ENCODE measurements at regions not wholly inside any gene's neighbourhood (a gene's known extent, or its start where the extent isn't known, plus 50 kb on each side); places are given as distances from the start of the nearest gene placed in this dataset.

GRCh38 chr17:77675411-77675810, 283.1 kb upstream of the TNRC6C start:
- DNase-seq, result no peak
- Mint-ChIP-seq H3K27me3 (no peaks in the 10 kb centered on the region), H3K27ac (no peak overlapping the region), H3K9me3 (no peaks in the 10 kb centered on the region), H3K36me3 (peaks cover 6% of the 10 kb centered on the region), H3K4me1 (ENCODE audit: low read depth) (peaks cover 4% of the 10 kb centered on the region), H3K4me3 (no peak overlapping the region)
- POLR2A ChIA-PET, result no interaction called here
- CTCF ChIA-PET, result no interaction called here
- intact Hi-C loops (cut with micrococcal nuclease), result no loop called here

GRCh38 chr17:77675816-77676215, 282.7 kb upstream of the TNRC6C start:
- H3K36me3 Mint-ChIP-seq, result peaks cover 6% of the 10 kb centered on the region
- ChIA-PET CTCF (no interaction called here), POLR2A (no interaction called here)
- no peak for DNase-seq
- H3K27ac Mint-ChIP-seq, result no peak overlapping the region
- no peaks in the 10 kb centered on the region for H3K27me3 Mint-ChIP-seq
- H3K4me1 Mint-ChIP-seq (ENCODE audit: low read depth), result peaks cover 3% of the 10 kb centered on the region
- H3K4me3 Mint-ChIP-seq, result no peak overlapping the region
- intact Hi-C loops (cut with micrococcal nuclease), result no loop called here
- H3K9me3 Mint-ChIP-seq, result no peaks in the 10 kb centered on the region

- H3K9me3 Mint-ChIP-seq, result no peaks in the 10 kb centered on the region
- ChIA-PET POLR2A (no interaction called here), CTCF (no interaction called here)
- DNase-seq, result no peak
- intact Hi-C loops (cut with micrococcal nuclease), result no loop called here
- H3K4me1 Mint-ChIP-seq (ENCODE audit: low read depth), result no peaks in the 10 kb centered on the region
- H3K4me3 Mint-ChIP-seq, result no peak overlapping the region
- H3K36me3 Mint-ChIP-seq, result peaks cover 6% of the 10 kb centered on the region
- no peaks in the 10 kb centered on the region for H3K27me3 Mint-ChIP-seq
- H3K27ac Mint-ChIP-seq, result no peak overlapping the region
These were observed 282.3 kb upstream of the TNRC6C start for GRCh38 chr17:77676237-77676661.

GRCh38 chr17:77677211-77677610, 281.3 kb upstream of the TNRC6C start:
- Mint-ChIP-seq H3K27ac (no peak overlapping the region), H3K36me3 (peaks cover 6% of the 10 kb centered on the region), H3K4me3 (no peak overlapping the region), H3K4me1 (ENCODE audit: low read depth) (no peaks in the 10 kb centered on the region), H3K9me3 (no peaks in the 10 kb centered on the region), H3K27me3 (no peaks in the 10 kb centered on the region)
- no peak for DNase-seq
- ChIA-PET POLR2A (no interaction called here), CTCF (no interaction called here)
- intact Hi-C loops (cut with micrococcal nuclease), result no loop called here

- CTCF ChIA-PET, result no interaction called here
- Mint-ChIP-seq H3K27me3 (no peaks in the 10 kb centered on the region), H3K9me3 (no peaks in the 10 kb centered on the region), H3K4me1 (ENCODE audit: low read depth) (no peaks in the 10 kb centered on the region), H3K36me3 (peaks cover 6% of the 10 kb centered on the region), H3K27ac (no peak overlapping the region), H3K4me3 (no peak overlapping the region)
- intact Hi-C loops (cut with micrococcal nuclease), result no loop called here
- POLR2A ChIA-PET, result no interaction called here
- no peak for DNase-seq
These were observed 280.9 kb upstream of the TNRC6C start for GRCh38 chr17:77677630-77678029.

GRCh38 chr17:77679589-77679988, 278.9 kb upstream of the TNRC6C start:
- DNase-seq, result no peak
- H3K27me3 Mint-ChIP-seq, result no peaks in the 10 kb centered on the region
- POLR2A ChIA-PET, result no interaction called here
- CTCF ChIA-PET, result no interaction called here
- H3K4me1 Mint-ChIP-seq (ENCODE audit: low read depth), result no peaks in the 10 kb centered on the region
- intact Hi-C loops (cut with micrococcal nuclease), result no loop called here
- H3K9me3 Mint-ChIP-seq, result no peaks in the 10 kb centered on the region
- no peak overlapping the region for H3K4me3 Mint-ChIP-seq
- no peaks in the 10 kb centered on the region for H3K36me3 Mint-ChIP-seq
- H3K27ac Mint-ChIP-seq, result no peak overlapping the region

- Mint-ChIP-seq H3K27ac (no peak overlapping the region), H3K9me3 (no peaks in the 10 kb centered on the region), H3K36me3 (no peaks in the 10 kb centered on the region), H3K4me3 (no peak overlapping the region), H3K4me1 (ENCODE audit: low read depth) (no peaks in the 10 kb centered on the region), H3K27me3 (no peaks in the 10 kb centered on the region)
- intact Hi-C loops (cut with micrococcal nuclease), result no loop called here
- ChIA-PET CTCF (no interaction called here), POLR2A (no interaction called here)
- DNase-seq, result no peak
These were observed 276.6 kb upstream of the TNRC6C start for GRCh38 chr17:77681861-77682260.

GRCh38 chr17:77684803-77685798, 273.4 kb upstream of the TNRC6C start:
- CTCF ChIA-PET, result no interaction called here
- intact Hi-C loops (cut with micrococcal nuclease), result no loop called here
- Mint-ChIP-seq H3K9me3 (no peaks in the 10 kb centered on the region), H3K27ac (no peak overlapping the region), H3K27me3 (no peaks in the 10 kb centered on the region), H3K4me3 (no peak overlapping the region), H3K36me3 (no peaks in the 10 kb centered on the region), H3K4me1 (ENCODE audit: low read depth) (peaks cover under 1% of the 10 kb centered on the region)
- DNase-seq, result no peak
- POLR2A ChIA-PET, result no interaction called here

- ChIA-PET POLR2A (no interaction called here), CTCF (no interaction called here)
- peaks cover 9% of the 10 kb centered on the region for H3K4me1 Mint-ChIP-seq (ENCODE audit: low read depth)
- no peak for DNase-seq
- no peaks in the 10 kb centered on the region for H3K9me3 Mint-ChIP-seq
- no peaks in the 10 kb centered on the region for H3K36me3 Mint-ChIP-seq
- intact Hi-C loops (cut with micrococcal nuclease), result no loop called here
- no peaks in the 10 kb centered on the region for H3K27me3 Mint-ChIP-seq
- no peak overlapping the region for H3K4me3 Mint-ChIP-seq
- H3K27ac Mint-ChIP-seq, result no peak overlapping the region
These were observed 272.5 kb upstream of the TNRC6C start for GRCh38 chr17:77685881-77686486.

GRCh38 chr17:77686903-77687302, 271.6 kb upstream of the TNRC6C start:
- DNase-seq, result no peak
- Mint-ChIP-seq H3K36me3 (no peaks in the 10 kb centered on the region), H3K27ac (no peak overlapping the region), H3K4me3 (no peak overlapping the region), H3K4me1 (ENCODE audit: low read depth) (peaks cover 17% of the 10 kb centered on the region), H3K27me3 (no peaks in the 10 kb centered on the region), H3K9me3 (no peaks in the 10 kb centered on the region)
- ChIA-PET CTCF (no interaction called here), POLR2A (no interaction called here)
- intact Hi-C loops (cut with micrococcal nuclease), result no loop called here

GRCh38 chr17:77687417-77687816, 271.1 kb upstream of the TNRC6C start:
- CTCF ChIA-PET, result no interaction called here
- intact Hi-C loops (cut with micrococcal nuclease), result no loop called here
- Mint-ChIP-seq H3K9me3 (no peaks in the 10 kb centered on the region), H3K4me3 (no peak overlapping the region), H3K4me1 (ENCODE audit: low read depth) (peaks cover 21% of the 10 kb centered on the region), H3K27me3 (no peaks in the 10 kb centered on the region), H3K36me3 (no peaks in the 10 kb centered on the region), H3K27ac (no peak overlapping the region)
- POLR2A ChIA-PET, result no interaction called here
- no peak for DNase-seq

GRCh38 chr17:77687921-77688320, 270.6 kb upstream of the TNRC6C start:
- no peak overlapping the region for H3K4me3 Mint-ChIP-seq
- H3K27ac Mint-ChIP-seq, result no peak overlapping the region
- no peaks in the 10 kb centered on the region for H3K9me3 Mint-ChIP-seq
- CTCF ChIA-PET, result no interaction called here
- no peaks in the 10 kb centered on the region for H3K27me3 Mint-ChIP-seq
- H3K36me3 Mint-ChIP-seq, result no peaks in the 10 kb centered on the region
- H3K4me1 Mint-ChIP-seq (ENCODE audit: low read depth), result peaks cover 26% of the 10 kb centered on the region
- no peak for DNase-seq
- intact Hi-C loops (cut with micrococcal nuclease), result no loop called here
- POLR2A ChIA-PET, result no interaction called here

GRCh38 chr17:77688369-77688768, 270.1 kb upstream of the TNRC6C start:
- no peak for DNase-seq
- H3K27ac Mint-ChIP-seq, result no peak overlapping the region
- POLR2A ChIA-PET, result no interaction called here

More at GRCh38 chr17:77688369-77688768, 270.1 kb upstream of the TNRC6C start:
- Mint-ChIP-seq H3K4me3 (no peak overlapping the region), H3K27me3 (no peaks in the 10 kb centered on the region), H3K4me1 (ENCODE audit: low read depth) (peaks cover 27% of the 10 kb centered on the region), H3K9me3 (no peaks in the 10 kb centered on the region), H3K36me3 (no peaks in the 10 kb centered on the region)
- CTCF ChIA-PET, result no interaction called here
- intact Hi-C loops (cut with micrococcal nuclease), result no loop called here
